GM21723 (cell line): ENCODE measurements at regions not wholly inside any gene's neighbourhood (a gene's known extent, or its start where the extent isn't known, plus 50 kb on each side); places are given as distances from the start of the nearest gene placed in this dataset.
"Not testable (repeated sequence)": the region's sequence is repeated elsewhere in the genome, so short reads cannot be mapped to it uniquely, and the experiment has no call there.

Experiments
- ATAC-seq: cut with Tn5 transposase; IDR thresholded peaks from one replicate; pipeline ENCODE4 v1.9.1; 2021; ENCODE audit warnings: mild to moderate bottlenecking, moderate library complexity; ENCODE audit not compliant: unreplicated experiment

DNA sequence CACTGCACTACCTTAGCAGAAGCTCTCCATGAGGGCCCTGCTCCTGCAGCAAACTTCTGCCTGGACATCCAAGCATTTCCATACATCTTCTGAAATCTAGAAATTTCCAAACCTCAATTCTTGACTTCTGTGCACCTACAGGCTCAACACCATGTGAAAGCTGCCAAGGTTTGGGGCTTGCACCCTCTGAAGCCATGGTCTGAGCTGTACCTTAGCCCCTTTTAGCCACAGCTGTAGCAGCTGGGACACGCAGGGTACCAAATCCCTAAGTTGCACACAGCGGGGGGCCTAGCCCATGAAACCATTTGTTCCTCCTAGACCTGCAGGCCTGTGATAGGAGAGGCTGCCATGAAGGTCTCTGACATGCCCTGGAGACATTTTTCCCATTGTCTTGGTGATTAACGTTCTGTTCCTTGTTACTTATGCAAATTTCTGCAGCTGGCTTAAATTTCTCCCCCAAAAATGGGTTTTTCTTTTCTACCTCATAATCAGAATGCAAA, 102.7 kb downstream of the EN1 start:
- not testable (repeated sequence) for ATAC-seq

GRCh38 chr2:118738524-118739308, 108.7 kb downstream of the EN1 start:
- ATAC-seq: no peak

- no peak for ATAC-seq
Observed at GRCh38 chr2:118738106-118738505, 109.3 kb downstream of the EN1 start.

DNA sequence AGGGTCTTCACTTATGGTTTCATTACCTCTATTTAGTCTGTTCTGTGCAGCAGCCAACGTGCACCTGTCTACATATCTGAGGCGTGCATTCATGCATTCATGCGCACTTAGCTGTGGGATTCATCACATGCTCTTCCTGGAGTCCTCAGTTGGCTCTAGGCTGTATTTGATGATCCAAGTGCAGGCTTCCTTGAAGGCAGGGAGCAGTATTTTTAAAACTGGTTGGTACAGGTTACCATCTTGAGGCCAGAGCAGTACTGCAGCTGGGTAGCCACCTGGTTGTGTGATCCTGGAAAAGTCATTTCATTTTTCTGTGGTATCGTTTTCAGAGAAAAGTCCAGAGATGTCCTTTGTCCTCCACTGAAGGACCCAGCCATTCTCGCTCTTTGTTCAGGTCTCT, 109.8 kb downstream of the EN1 start:
- ATAC-seq: no peak

- no peak for ATAC-seq
Observed at GRCh38 chr2:118732432-118732831, 115.0 kb downstream of the EN1 start.

DNA sequence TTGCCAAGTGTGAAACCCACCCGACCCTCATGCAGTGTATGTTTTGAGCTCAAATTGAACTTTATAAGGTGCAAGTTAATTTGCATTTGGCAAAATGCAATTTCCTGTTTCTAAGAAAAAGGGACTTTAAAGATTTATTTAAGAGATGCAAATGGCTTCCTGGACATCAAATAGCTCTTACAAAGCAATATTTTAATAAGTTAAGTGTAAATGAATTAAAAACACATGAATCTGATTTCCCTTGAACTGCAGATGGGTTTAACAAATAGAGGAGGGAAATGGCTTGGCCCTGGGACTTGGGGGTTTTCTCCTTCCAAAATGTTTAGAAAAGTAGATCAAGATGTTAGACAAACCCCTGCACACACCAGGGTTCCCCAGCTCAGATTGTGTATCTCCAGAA, 116.0 kb downstream of the EN1 start:
- no peak for ATAC-seq

- no peak for ATAC-seq
Observed at GRCh38 chr2:118730405-118730804, 117.0 kb downstream of the EN1 start.

DNA sequence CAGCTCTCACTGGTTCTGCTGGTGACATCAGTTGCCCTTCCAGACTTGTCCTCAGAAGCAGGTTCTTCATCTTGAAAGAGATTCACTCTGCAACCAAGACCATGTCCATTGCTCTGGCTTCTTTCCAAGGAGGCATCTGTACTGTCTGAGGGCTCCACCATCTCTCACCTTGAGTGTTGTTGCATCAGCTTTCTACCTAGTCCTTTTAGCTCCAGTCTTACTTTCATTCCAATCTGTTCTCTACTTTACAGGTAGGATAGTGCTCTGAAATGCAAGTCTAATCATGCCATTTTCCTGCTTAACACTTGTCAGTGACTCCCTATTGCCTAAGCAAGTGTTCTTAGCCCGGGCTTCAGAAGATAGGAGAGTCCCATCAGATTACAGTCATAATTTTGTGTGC, 117.7 kb downstream of the EN1 start:
- no peak for ATAC-seq

DNA sequence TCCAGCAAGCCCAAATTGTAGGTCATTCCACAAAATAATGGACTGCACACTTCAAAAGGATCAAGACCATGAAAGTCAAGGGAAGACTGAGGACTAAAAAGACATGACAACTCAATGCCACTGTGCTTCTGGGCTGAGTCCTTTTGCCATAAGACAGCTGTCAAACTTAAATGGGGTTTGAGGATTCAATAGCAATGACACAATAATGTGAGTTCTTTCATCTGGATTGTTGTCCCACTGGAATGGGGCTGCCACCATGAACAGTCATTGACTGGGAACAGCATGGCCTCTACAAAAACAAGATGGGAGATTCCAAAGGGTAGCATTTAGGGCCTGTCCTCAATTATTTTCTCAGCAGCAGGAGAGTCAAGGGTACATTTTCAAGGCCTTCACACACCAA, 118.5 kb downstream of the EN1 start:
- no peak for ATAC-seq

DNA sequence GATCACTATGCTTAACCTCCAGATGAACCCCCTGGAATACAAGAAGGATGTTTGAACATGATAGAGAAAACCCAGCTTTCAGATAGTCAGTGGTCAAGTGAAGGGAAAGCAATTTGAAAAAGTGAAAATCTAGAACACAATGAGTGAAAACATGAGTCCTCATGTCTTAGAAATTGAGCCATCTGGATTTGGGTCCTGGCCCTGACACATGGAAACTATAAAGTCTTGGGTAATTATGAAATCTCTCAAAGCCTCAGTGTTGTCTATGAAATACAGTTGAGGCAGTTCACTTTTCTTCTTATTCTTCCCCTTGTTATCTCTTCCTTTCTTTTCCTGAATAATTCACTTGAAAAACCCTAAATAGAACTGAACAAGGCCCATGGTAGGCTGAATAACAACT, 120.6 kb downstream of the EN1 start:
- no peak for ATAC-seq

DNA sequence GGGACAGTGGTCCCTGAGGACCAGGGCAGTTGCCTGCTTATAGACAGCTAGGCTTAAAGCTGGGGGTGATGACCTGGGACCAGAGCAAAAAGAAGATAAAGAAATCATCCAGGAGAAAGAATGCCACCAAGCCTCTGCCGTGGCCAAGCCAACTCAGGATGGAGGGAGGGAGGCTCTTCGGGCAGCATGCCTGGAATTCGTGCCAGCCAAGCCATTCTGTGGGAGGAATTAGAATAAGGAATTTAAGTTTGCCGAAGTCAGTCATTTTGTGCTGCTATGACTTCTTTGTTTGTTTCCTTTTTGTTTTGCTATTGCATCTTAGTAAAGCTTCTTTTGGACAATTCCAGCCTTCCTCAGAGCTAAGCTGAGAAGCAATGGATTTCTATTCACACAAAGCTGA, 124.1 kb downstream of the EN1 start:
- no peak for ATAC-seq

GRCh38 chr2:118722976-118723375, 124.5 kb downstream of the EN1 start:
- ATAC-seq: no peak

GRCh38 chr2:118721817-118722551, 125.5 kb downstream of the EN1 start:
- ATAC-seq: no peak

GRCh38 chr2:118720866-118721265, 126.6 kb downstream of the EN1 start:
- no peak for ATAC-seq

DNA sequence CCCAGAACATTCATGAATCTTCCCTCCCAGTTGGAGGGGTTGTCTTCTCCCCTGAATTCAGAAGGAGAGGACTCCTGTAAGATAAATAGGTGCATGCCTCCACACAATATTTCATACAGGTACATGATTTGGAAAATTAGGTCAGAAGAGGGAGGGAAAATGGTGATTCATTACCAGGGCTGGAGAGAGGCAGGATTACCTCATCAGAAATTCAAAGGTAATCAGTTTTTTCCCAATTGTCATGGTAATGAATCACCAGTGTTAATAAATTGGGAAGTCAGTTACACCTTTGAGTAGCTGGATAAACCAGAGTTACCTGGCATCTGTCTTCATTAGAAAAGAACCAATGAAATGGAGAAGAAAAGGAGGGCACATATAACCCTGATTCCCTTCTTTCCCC, 128.5 kb downstream of the EN1 start:
- no peak for ATAC-seq

DNA sequence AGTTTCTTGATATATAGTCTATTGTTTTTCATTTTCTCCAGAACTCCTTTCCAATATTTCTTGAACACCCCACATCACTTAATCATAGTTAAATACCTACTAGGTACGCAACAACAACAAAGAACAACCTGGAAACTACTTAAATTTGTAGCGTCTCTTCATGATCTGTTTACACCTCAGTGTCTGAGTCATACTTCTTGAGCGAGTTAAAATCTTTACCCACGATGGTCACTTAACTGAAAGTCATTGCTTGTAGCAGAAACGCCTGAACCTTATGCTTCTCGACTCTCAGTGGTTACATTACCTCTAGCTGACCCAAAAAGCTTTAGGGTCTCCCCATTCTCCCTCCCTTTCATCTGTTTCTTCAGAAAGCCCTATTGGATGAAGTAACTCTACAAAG, 131.3 kb downstream of the EN1 start:
- ATAC-seq: no peak

GRCh38 chr2:118714118-118714517, 133.3 kb downstream of the EN1 start:
- ATAC-seq: no peak

DNA sequence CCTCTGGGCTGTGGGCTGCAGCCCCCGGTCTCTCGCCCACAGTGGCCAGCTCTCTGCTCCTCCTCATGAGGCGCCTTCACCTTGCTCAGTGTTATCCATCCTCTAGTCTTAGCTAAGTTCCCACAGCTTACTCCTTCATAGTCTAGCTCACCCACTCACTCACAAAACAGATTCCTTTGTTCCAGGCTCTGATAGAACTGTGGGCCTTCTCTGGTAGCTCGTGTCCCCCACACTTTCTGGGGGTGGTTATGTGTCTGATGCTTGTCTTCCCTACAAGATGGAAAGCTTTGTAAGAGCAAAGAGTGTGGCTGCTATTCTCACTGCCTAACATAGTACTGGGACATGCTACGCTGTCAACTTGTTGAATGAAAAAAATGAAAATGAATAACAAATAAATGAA, 135.8 kb downstream of the EN1 start:
- no peak for ATAC-seq

- no peak for ATAC-seq
Observed at GRCh38 chr2:118710481-118710880, 137.0 kb downstream of the EN1 start.

DNA sequence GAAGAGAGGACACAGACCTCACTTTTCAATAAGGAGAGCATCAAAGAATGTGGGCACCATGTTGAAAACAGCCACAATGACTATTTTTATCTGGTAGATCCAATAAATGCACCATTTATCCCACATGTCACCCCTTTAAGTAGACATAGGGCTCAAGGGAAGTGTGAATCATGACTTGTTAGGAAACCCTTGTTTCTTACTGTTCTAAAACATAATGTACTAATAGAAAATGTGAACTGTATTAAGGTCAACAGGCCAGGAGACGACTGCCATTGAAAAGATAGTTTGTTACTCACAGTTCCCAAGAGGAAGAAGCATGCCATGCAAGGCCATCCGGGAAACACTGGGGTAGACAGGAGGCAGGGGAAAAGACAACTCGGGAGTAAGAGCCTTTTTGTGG, 137.7 kb downstream of the EN1 start:
- ATAC-seq: no peak

- no peak for ATAC-seq
Observed at GRCh38 chr2:118706844-118707243, 140.6 kb downstream of the EN1 start.

GRCh38 chr2:118706371-118706770, 141.1 kb downstream of the EN1 start:
- ATAC-seq: no peak
